WI38 (cell line): ENCODE measurements at regions not wholly inside any gene's neighbourhood (a gene's known extent, or its start where the extent isn't known, plus 50 kb on each side); places are given as distances from the start of the nearest gene placed in this dataset.

Experiments
- H3K4me3 ChIP-seq: 2 replicates; pipeline ENCODE4 v1.5.1; 2011; ENCODE audit warnings: low read depth, mild to moderate bottlenecking, control low read depth, low read length
- CTCF ChIP-seq: IDR thresholded peaks from 2 replicates; pipeline ENCODE4 v1.5.1; 2012; ENCODE audit warnings: low read depth, mild to moderate bottlenecking, control low read depth, low read length

- no peak for TF ChIP-seq CTCF
- H3K4me3 ChIP-seq: no peak overlapping the region
Measured at GRCh38 chr10:10160821-10161312, 856.8 kb upstream of the CELF2 start.

DNA sequence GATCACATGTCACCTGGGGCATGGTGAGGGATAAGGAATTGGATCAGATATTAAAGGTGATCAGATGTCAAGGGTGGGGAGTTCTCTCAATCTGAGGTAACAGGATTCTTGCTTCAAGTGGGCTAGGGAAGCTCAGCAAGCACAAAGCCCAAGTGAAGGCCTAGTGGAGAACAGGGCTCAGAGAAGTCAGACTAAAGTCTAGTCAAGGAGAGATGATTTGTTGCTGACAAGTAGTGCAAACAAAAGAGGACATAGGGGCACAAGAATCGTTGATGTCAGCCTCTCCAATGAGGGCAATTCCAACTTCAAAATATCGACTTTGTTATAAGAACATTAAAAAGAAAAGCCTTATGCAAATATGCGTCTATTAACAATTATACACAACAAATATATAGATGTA, 852.8 kb upstream of the CELF2 start:
- TF ChIP-seq CTCF: no peak
- no peak overlapping the region for H3K4me3 ChIP-seq

DNA sequence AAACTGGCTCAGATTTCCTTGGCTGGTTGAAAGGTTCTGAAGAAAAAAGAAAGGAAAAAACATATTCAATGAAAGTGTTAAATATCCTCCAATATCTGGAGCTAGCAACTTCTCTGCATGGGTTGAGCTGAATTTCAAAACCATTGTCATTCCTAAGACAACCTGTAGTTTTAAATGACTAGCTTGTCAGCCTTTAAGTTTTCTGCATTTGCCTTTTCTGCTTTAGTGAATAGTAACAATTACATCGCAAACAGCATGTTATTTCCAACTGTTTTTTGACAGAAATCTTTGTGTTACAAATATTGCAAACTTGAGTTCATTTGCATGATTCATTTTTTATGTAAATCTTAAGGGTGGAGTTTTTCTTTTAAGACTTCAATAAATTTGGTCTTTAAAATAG, 852.3 kb upstream of the CELF2 start:
- no peak for TF ChIP-seq CTCF
- no peak overlapping the region for H3K4me3 ChIP-seq

- TF ChIP-seq CTCF: no peak
- no peak overlapping the region for H3K4me3 ChIP-seq
Measured at GRCh38 chr10:10178476-10178875, 839.2 kb upstream of the CELF2 start.

GRCh38 chr10:10193848-10194247, 823.8 kb upstream of the CELF2 start:
- H3K4me3 ChIP-seq: no peak overlapping the region
- no peak for TF ChIP-seq CTCF

- TF ChIP-seq CTCF: no peak
Measured at GRCh38 chr10:10196701-10197100, 821.0 kb upstream of the CELF2 start.

DNA sequence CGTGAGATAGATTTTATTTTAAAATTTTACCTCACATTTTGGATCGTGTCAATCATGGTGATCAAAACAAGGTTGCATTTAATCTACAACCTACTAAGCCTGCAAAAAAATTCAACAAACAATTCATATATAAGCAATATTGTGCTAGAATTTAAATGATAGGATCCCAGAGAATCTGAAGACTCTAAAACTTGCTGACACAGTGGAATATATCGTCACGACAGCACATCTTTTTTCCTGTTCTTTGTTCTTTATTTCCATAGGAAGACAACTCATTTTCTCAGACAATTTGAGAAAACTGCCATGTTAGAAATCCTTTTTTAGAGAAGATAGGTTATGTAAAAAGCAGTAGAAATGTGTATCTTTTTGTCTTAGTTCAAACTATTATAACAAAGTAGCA, 820.2 kb upstream of the CELF2 start:
- TF ChIP-seq CTCF: no peak
- H3K4me3 ChIP-seq: no peak overlapping the region

More at GRCh38 chr10:10196701-10197100, 821.0 kb upstream of the CELF2 start:
- H3K4me3 ChIP-seq: no peak overlapping the region
